MM.1S (cell line): ENCODE measurements at regions not wholly inside any gene's neighbourhood (a gene's known extent, or its start where the extent isn't known, plus 50 kb on each side); places are given as distances from the start of the nearest gene placed in this dataset.
A peak's percentile ranks its signal among the peaks of the same experiment; 100 is the strongest.

ENCODE experiments used
- DNase-seq: peaks from one replicate; pipeline ENCODE4 v3.0.0-alpha.2; 2015
- H2AFZ ChIP-seq: fragments of 300-600 bp; sonication (generic); 2 replicates; pipeline ENCODE4 v1.6.0; 2016; ENCODE audit warnings: antibody characterized with exemption, low read length
- H3F3A ChIP-seq: fragments of 300-600 bp; sonication (generic); 2 replicates; pipeline ENCODE4 v1.6.1; 2016; ENCODE audit warnings: mild to moderate bottlenecking, antibody characterized with exemption, low read length, moderate library complexity, mixed read lengths; ENCODE audit not compliant: insufficient read depth
- H3K27ac ChIP-seq: fragments of 300-600 bp; sonication (generic); 2 replicates; pipeline ENCODE4 v1.5.1; 2016; ENCODE audit warnings: mild to moderate bottlenecking, low read length
- H3K27me3 ChIP-seq: fragments of 300-600 bp; sonication (generic); replicated peaks from 2 replicates; pipeline ENCODE4 v1.6.0; 2016; ENCODE audit warnings: low read length; ENCODE audit not compliant: insufficient read depth
- H3K36me3 ChIP-seq: fragments of 300-600 bp; sonication (generic); replicated peaks from 2 replicates; pipeline ENCODE4 v1.6.1; 2016; ENCODE audit warnings: mild to moderate bottlenecking, low read length, mixed read lengths; ENCODE audit not compliant: insufficient read depth
- H3K4me1 ChIP-seq: fragments of 300-600 bp; sonication (generic); 2 replicates; pipeline ENCODE4 v1.6.1; 2016; ENCODE audit warnings: low read length, mixed read lengths
- H3K4me2 ChIP-seq: fragments of 300-600 bp; sonication (generic); 2 replicates; pipeline ENCODE4 v1.6.0; 2016; ENCODE audit warnings: low read depth, low read length
- H3K4me3 ChIP-seq: fragments of 300-600 bp; sonication (generic); 2 replicates; pipeline ENCODE4 v1.5.1; 2016; ENCODE audit warnings: low read length, mixed read lengths
- H3K79me2 ChIP-seq: fragments of 300-600 bp; sonication (generic); 2 replicates; pipeline ENCODE4 v1.6.1; 2016; ENCODE audit warnings: mixed run types, low read length, mixed read lengths
- H3K9ac ChIP-seq: fragments of 300-600 bp; sonication (generic); 2 replicates; pipeline ENCODE4 v1.6.1; 2016; ENCODE audit warnings: low read length, mixed read lengths
- H3K9me2 ChIP-seq: fragments of 300-600 bp; sonication (generic); replicated peaks from 2 replicates; pipeline ENCODE4 v1.6.1; 2016; ENCODE audit warnings: mild to moderate bottlenecking, low read length, mixed read lengths; ENCODE audit not compliant: insufficient read depth
- H3K9me3 ChIP-seq: fragments of 300-600 bp; sonication (generic); replicated peaks from 2 replicates; pipeline ENCODE4 v1.6.1; 2016; ENCODE audit warnings: mild to moderate bottlenecking, low read length, mixed read lengths; ENCODE audit not compliant: insufficient read depth
- H4K20me1 ChIP-seq: fragments of 300-600 bp; sonication (generic); 2 replicates; pipeline ENCODE4 v1.6.1; 2016; ENCODE audit warnings: mild to moderate bottlenecking, low read length, moderate library complexity, mixed read lengths; ENCODE audit not compliant: insufficient read depth
- EZH2 ChIP-seq: fragments of 300-600 bp; sonication (generic); optimal IDR thresholded peaks from 2 replicates; pipeline ENCODE3; 2017; ENCODE audit warnings: low read depth, mild to moderate bottlenecking, antibody characterized with exemption, low read length, mixed read lengths
- EZH2phosphoT487 ChIP-seq: fragments of 300-600 bp; sonication (generic); IDR thresholded peaks from 2 replicates; pipeline ENCODE4 v1.6.1; 2018; ENCODE audit warnings: antibody characterized with exemption, low read length
- TF ChIP-seq, protein P1 (sequence below): fragments of 300-600 bp; sonication (generic); IDR thresholded peaks from 2 replicates; pipeline ENCODE4 v1.5.1; 2016; ENCODE audit warnings: antibody characterized with exemption, low read length, mixed read lengths

DNA sequence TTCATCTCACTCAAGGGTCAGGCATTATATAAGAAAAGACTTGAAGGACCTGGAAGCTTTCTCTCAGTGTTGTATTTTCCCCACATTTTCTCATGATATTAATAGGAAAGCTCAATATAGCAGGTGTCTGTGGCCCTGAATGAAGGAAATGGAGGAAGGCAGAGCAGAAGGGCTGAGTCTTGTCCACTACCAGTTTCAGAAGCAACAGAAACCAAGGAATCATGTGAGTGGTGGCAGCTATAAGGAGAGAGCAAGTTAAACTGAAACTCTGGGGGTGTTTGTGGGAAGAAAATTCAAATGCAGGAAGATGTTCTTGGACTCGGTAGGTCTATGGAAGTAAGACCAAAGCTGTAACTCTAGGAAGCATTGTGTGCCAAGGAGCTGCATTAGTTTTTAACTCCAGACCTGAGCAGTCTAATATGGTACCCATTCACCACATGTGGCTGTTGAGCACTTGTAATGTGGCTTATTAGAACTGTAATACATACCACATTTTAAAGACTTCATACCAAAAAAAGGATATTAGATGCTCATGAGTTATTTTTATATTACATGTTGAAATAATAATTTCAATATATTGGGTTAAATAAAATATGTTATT, 278.8 kb upstream of the GADL1 start:
- Histone ChIP-seq H2AFZ (peak overlapping the region; percentile 1; the same call in 1 of the 2 replicates), H3K9ac (no peak overlapping the region), H3K27me3 (no peaks in the 10 kb centered on the region), H3K36me3 (no peaks in the 10 kb centered on the region), H3K9me2 (no peaks in the 10 kb centered on the region), H3K4me2 (peak overlapping the region; percentile 20; the same call in 1 of the 2 replicates), H3K9me3 (no peaks in the 10 kb centered on the region), H3F3A (peaks cover 3% of the 10 kb centered on the region; the same call in 1 of the 2 replicates), H3K27ac (no peak overlapping the region), H3K79me2 (no peaks in the 10 kb centered on the region), H4K20me1 (no peaks in the 10 kb centered on the region), H3K4me3 (no peak overlapping the region), H3K4me1 (peaks cover 12% of the 10 kb centered on the region)
- no peak for DNase-seq
- TF ChIP-seq EZH2phosphoT487, result no peak
- no peak for TF ChIP-seq EZH2
- TF ChIP-seq, protein P1, sequence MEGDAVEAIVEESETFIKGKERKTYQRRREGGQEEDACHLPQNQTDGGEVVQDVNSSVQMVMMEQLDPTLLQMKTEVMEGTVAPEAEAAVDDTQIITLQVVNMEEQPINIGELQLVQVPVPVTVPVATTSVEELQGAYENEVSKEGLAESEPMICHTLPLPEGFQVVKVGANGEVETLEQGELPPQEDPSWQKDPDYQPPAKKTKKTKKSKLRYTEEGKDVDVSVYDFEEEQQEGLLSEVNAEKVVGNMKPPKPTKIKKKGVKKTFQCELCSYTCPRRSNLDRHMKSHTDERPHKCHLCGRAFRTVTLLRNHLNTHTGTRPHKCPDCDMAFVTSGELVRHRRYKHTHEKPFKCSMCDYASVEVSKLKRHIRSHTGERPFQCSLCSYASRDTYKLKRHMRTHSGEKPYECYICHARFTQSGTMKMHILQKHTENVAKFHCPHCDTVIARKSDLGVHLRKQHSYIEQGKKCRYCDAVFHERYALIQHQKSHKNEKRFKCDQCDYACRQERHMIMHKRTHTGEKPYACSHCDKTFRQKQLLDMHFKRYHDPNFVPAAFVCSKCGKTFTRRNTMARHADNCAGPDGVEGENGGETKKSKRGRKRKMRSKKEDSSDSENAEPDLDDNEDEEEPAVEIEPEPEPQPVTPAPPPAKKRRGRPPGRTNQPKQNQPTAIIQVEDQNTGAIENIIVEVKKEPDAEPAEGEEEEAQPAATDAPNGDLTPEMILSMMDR, result no peak

GRCh38 chr3:31174079-31174478, 279.6 kb upstream of the GADL1 start:
- no peaks in the 10 kb centered on the region for H4K20me1 ChIP-seq
- no peak for TF ChIP-seq EZH2
- no peak for TF ChIP-seq EZH2phosphoT487
- TF ChIP-seq, protein P1, result no peak
- peaks cover 12% of the 10 kb centered on the region for H3K4me1 ChIP-seq
- no peak for DNase-seq
- H3K36me3 ChIP-seq, result no peaks in the 10 kb centered on the region
- H3K4me3 ChIP-seq, result no peak overlapping the region
- H3K27me3 ChIP-seq, result no peaks in the 10 kb centered on the region
- no peaks in the 10 kb centered on the region for H3K9me2 ChIP-seq
- H2AFZ ChIP-seq, result no peak overlapping the region
- H3K9me3 ChIP-seq, result no peaks in the 10 kb centered on the region
- no peak overlapping the region for H3K9ac ChIP-seq
- no peak overlapping the region for H3K27ac ChIP-seq
- no peak overlapping the region for H3K4me2 ChIP-seq
- no peaks in the 10 kb centered on the region for H3K79me2 ChIP-seq
- H3F3A ChIP-seq, result peaks cover 3% of the 10 kb centered on the region; the same call in 1 of the 2 replicates

DNA sequence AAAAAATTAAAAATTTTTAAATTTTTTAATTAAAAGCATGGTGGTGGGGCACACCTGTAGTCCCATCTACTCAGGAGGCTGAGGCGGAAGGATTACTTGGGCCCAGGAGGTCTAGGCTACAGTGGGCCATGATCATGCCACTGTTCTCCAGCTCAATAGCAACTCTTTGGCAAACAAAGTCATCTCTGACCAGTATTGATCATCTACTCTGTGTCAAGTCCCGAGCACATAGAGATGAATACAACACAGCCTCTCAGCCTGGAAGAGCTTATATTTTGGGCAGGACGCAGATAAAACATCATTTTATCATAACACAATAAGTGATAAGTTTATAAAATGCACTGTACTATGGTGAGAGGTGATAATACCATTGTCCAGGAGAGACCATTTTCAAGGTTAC, 281.6 kb upstream of the GADL1 start:
- H3K9ac ChIP-seq, result no peak overlapping the region
- no peaks in the 10 kb centered on the region for H3K9me2 ChIP-seq
- no peaks in the 10 kb centered on the region for H4K20me1 ChIP-seq
- H3K79me2 ChIP-seq, result no peaks in the 10 kb centered on the region
- peaks cover 3% of the 10 kb centered on the region; the same call in 1 of the 2 replicates for H3F3A ChIP-seq
- no peak overlapping the region for H3K27ac ChIP-seq
- TF ChIP-seq EZH2, result no peak
- TF ChIP-seq, protein P1, result no peak
- no peak for TF ChIP-seq EZH2phosphoT487
- peaks cover 12% of the 10 kb centered on the region for H3K4me1 ChIP-seq
- H3K9me3 ChIP-seq, result no peaks in the 10 kb centered on the region
- no peaks in the 10 kb centered on the region for H3K27me3 ChIP-seq
- H2AFZ ChIP-seq, result no peak overlapping the region
- H3K4me3 ChIP-seq, result no peak overlapping the region
- H3K4me2 ChIP-seq, result no peak overlapping the region
- DNase-seq, result no peak
- H3K36me3 ChIP-seq, result no peaks in the 10 kb centered on the region
